ENCODE measurements at regions not wholly inside any gene's neighbourhood (a gene's known extent, or its start where the extent isn't known, plus 50 kb on each side); places are given as distances from the start of the nearest gene placed in this dataset.

DNA sequence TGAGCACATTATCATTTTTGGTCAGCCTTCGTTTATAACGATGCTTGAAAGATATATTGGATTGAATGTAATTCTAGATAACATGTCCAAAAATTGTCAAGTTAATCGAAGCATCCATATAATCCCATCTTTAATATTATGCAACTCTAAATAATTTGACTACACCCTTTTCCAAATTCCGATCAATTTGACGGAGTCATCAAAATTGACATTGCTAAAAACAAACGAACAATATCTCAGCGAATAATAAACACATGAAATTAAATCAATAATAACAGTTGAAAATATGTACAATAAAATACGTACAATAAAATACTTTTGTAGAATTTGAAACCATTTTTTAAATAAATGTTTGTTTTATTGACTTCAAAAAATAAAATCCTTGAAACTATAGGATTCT is 1516.4 kb downstream of the EFNB2 start:
- POLR2A ChIA-PET, result no interaction called here
- DNase-seq (ENCODE audit: low read depth), result no peak
- Histone ChIP-seq H3K4me3 (ENCODE audit: low read depth, low read length) (no peak overlapping the region), H3K36me3 (ENCODE audit: control insufficient read depth, insufficient read depth, low read length) (no peaks in the 10 kb centered on the region), H3K27me3 (ENCODE audit: control insufficient read depth, insufficient read depth, low read length) (no peaks in the 10 kb centered on the region)
- TF ChIP-seq, protein P1, sequence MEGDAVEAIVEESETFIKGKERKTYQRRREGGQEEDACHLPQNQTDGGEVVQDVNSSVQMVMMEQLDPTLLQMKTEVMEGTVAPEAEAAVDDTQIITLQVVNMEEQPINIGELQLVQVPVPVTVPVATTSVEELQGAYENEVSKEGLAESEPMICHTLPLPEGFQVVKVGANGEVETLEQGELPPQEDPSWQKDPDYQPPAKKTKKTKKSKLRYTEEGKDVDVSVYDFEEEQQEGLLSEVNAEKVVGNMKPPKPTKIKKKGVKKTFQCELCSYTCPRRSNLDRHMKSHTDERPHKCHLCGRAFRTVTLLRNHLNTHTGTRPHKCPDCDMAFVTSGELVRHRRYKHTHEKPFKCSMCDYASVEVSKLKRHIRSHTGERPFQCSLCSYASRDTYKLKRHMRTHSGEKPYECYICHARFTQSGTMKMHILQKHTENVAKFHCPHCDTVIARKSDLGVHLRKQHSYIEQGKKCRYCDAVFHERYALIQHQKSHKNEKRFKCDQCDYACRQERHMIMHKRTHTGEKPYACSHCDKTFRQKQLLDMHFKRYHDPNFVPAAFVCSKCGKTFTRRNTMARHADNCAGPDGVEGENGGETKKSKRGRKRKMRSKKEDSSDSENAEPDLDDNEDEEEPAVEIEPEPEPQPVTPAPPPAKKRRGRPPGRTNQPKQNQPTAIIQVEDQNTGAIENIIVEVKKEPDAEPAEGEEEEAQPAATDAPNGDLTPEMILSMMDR (IDR thresholded peaks at IDR 0.05; ENCODE audit: insufficient read depth, low read depth, low read length), result no peak
- CTCF ChIA-PET, result no interaction called here

DNA sequence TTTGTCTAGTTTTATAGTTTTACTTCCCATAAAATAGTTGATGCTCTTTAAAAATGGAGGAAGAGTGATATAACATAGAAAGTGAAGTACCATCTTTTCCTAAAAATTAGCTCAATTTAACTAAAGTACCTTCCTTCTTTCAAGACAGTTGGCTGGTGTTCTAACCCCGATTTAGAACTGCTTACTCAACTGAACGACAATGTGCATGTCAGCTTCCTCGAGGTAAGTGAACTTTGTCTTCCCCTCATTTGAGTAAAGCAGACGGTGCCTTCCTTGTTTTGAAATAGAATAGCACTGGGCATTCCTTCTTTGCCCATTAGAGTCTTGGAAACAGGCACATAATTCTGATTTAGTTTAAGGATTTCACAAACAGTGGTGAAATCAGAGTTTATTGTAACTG is 1519.2 kb downstream of the EFNB2 start:
- H3K27me3 ChIP-seq (ENCODE audit: control insufficient read depth, insufficient read depth, low read length), result no peaks in the 10 kb centered on the region
- H3K4me3 ChIP-seq (ENCODE audit: low read depth, low read length), result no peak overlapping the region
- ChIA-PET CTCF (no interaction called here), POLR2A (no interaction called here)
- no peaks in the 10 kb centered on the region for H3K36me3 ChIP-seq (ENCODE audit: control insufficient read depth, insufficient read depth, low read length)
- TF ChIP-seq, protein P1 (IDR thresholded peaks at IDR 0.05; ENCODE audit: insufficient read depth, low read depth, low read length), result no peak
- DNase-seq (ENCODE audit: low read depth), result no peak

DNA sequence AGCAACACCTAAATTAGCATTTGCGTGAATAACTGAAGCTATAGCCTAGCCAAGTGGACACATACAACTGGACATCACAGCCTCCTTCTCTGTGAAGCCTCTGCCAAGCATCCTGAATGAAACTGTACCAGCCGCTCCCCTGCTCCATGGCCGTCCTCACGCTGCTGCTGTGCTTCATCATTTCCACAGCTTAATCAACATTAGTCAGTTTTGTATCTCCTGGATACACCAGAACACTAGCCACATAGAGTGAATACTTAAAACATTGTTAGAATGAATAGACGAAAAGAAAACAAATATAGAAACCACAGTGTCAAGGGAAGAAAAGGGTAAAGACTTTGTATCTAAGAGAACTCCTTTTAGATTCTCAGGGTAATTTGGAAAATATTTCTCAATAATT is 1526.9 kb downstream of the EFNB2 start:
- POLR2A ChIA-PET, result no interaction called here

DNA sequence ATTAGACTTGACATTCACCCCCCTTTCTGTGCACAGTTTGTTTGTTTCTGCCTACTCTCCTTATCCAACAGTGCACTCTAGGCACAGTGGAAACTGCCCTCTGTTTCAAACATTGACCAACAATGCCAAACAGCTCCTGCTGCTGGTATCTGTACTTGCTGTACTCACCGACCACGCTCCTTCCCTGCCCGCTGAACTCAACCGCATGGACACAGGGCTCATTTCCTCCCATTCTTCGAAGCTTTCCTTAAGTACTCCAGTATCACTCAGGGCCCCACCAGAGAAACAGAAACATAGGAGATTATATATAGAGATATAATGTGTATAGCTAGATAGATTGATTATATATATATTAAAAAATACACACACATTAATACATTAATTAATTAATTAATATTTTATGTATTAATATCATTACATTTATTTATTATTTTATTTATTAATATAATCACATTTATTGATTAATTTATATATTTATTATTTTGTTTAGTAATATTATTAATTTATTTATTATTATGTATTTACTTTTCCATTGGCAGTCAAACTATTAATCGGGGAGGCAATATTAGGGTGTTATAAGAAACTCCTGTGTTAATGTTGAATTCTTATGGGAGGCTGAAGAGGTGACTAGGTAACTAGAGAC is 1528.2 kb downstream of the EFNB2 start:
- TF ChIP-seq, protein P1 (IDR thresholded peaks at IDR 0.05; ENCODE audit: insufficient read depth, low read depth, low read length), result no peak
- ChIA-PET CTCF (no interaction called here), POLR2A (no interaction called here)
- H3K36me3 ChIP-seq (ENCODE audit: control insufficient read depth, insufficient read depth, low read length), result no peaks in the 10 kb centered on the region
- DNase-seq (ENCODE audit: low read depth), result no peak
- no peak overlapping the region for H3K4me3 ChIP-seq (ENCODE audit: low read depth, low read length)
- H3K27me3 ChIP-seq (ENCODE audit: control insufficient read depth, insufficient read depth, low read length), result no peaks in the 10 kb centered on the region

More for the DNA sequence above, 1526.9 kb downstream of the EFNB2 start:
- TF ChIP-seq, protein P1 (IDR thresholded peaks at IDR 0.05; ENCODE audit: insufficient read depth, low read depth, low read length), result no peak
- Histone ChIP-seq H3K4me3 (ENCODE audit: low read depth, low read length) (no peak overlapping the region), H3K27me3 (ENCODE audit: control insufficient read depth, insufficient read depth, low read length) (no peaks in the 10 kb centered on the region), H3K36me3 (ENCODE audit: control insufficient read depth, insufficient read depth, low read length) (no peaks in the 10 kb centered on the region)
- CTCF ChIA-PET, result no interaction called here
- no peak for DNase-seq (ENCODE audit: low read depth)

GRCh38 chr13:104996022-104996421 is 1539.4 kb downstream of the EFNB2 start:
- TF ChIP-seq, protein P1 (IDR thresholded peaks at IDR 0.05; ENCODE audit: insufficient read depth, low read depth, low read length), result no peak
- ChIA-PET CTCF (no interaction called here), POLR2A (no interaction called here)
- H3K4me3 ChIP-seq (ENCODE audit: low read depth, low read length), result no peak overlapping the region
- DNase-seq (ENCODE audit: low read depth), result no peak
- H3K36me3 ChIP-seq (ENCODE audit: control insufficient read depth, insufficient read depth, low read length), result no peaks in the 10 kb centered on the region
- no peaks in the 10 kb centered on the region for H3K27me3 ChIP-seq (ENCODE audit: control insufficient read depth, insufficient read depth, low read length)

Measured in BJ (cell line).